Keratinocyte (primary cell): ENCODE measurements at regions not wholly inside any gene's neighbourhood (a gene's known extent, or its start where the extent isn't known, plus 50 kb on each side); places are given as distances from the start of the nearest gene placed in this dataset.

Experiments
- DNase-seq: peaks from one replicate; pipeline ENCODE4 v3.0.0-alpha.2; 2011; ENCODE audit warnings: low read depth, missing footprints, low spot score
- FAIRE-seq: peaks from 2 replicates; lab custom pipeline; 2011; peaks lifted over from hg19 to GRCh38; lab: Jason Lieb, UNC
- H2AFZ ChIP-seq: 2 replicates; pipeline ENCODE4 v1.6.0; 2012; ENCODE audit warnings: low read length, control low read depth, inconsistent platforms; ENCODE audit not compliant: control insufficient read depth
- H3K27ac ChIP-seq: 2 replicates; pipeline ENCODE4 v1.5.1; 2011; ENCODE audit warnings: low read length; ENCODE audit not compliant: control insufficient read depth, insufficient read depth
- H3K27me3 ChIP-seq: 3 replicates; pipeline ENCODE4 v1.6.0; 2011; ENCODE audit warnings: low read length; ENCODE audit not compliant: control insufficient read depth, insufficient read depth; ENCODE audit errors: extremely low read depth
- H3K36me3 ChIP-seq, 2 experiments: 2 replicates in 1 of 2; 3 replicates in 1 of 2; pipeline ENCODE4 v1.5.1; 2011; ENCODE audit warnings: low read length in 2 of 2, mild to moderate bottlenecking in 1 of 2; ENCODE audit not compliant: control insufficient read depth in 2 of 2, insufficient read depth in 2 of 2; ENCODE audit errors: extremely low read depth in 1 of 2
- H3K4me1 ChIP-seq: 3 replicates; pipeline ENCODE4 v1.5.1; 2011; ENCODE audit warnings: low read length; ENCODE audit not compliant: control insufficient read depth, insufficient read depth; ENCODE audit errors: extremely low read depth
- H3K4me2 ChIP-seq: 3 replicates; pipeline ENCODE4 v1.6.0; 2011; ENCODE audit warnings: low read depth, low read length; ENCODE audit not compliant: control insufficient read depth, insufficient read depth; ENCODE audit errors: extremely low read depth
- H3K4me3 ChIP-seq, 3 experiments: fragments of 200-600 bp in 1 of 3; sonication (generic) in 1 of 3; 2 replicates in 2 of 3; 3 replicates in 1 of 3; pipeline ENCODE4 v1.5.1; 2011 to 2016; ENCODE audit warnings: low read length in 3 of 3, mild to moderate bottlenecking in 3 of 3, control low read depth in 2 of 3, inconsistent platforms in 1 of 3, low read depth in 1 of 3, mixed read lengths in 1 of 3, mixed run types in 1 of 3, moderate library complexity in 1 of 3; ENCODE audit not compliant: control insufficient read depth in 2 of 3, insufficient read depth in 2 of 3; ENCODE audit errors: extremely low read depth in 1 of 3
- H3K79me2 ChIP-seq: 2 replicates; pipeline ENCODE4 v1.6.0; 2012; ENCODE audit warnings: low read length; ENCODE audit not compliant: control insufficient read depth, insufficient read depth
- H3K9ac ChIP-seq: 3 replicates; pipeline ENCODE4 v1.6.0; 2011; ENCODE audit warnings: low read length; ENCODE audit not compliant: control insufficient read depth, insufficient read depth; ENCODE audit errors: extremely low read depth
- H3K9me1 ChIP-seq: 3 replicates; pipeline ENCODE4 v1.6.0; 2011; ENCODE audit warnings: low read length; ENCODE audit not compliant: control insufficient read depth, insufficient read depth; ENCODE audit errors: extremely low read depth
- H3K9me3 ChIP-seq: 2 replicates; pipeline ENCODE4 v1.5.1; 2012; ENCODE audit warnings: low read depth, low read length; ENCODE audit not compliant: control insufficient read depth
- H4K20me1 ChIP-seq: 3 replicates; pipeline ENCODE4 v1.6.0; 2011; ENCODE audit warnings: low read length; ENCODE audit not compliant: control insufficient read depth, insufficient read depth; ENCODE audit errors: extremely low read depth
- CTCF ChIP-seq, 3 experiments: IDR thresholded peaks in 1 of 3; conservative IDR thresholded peaks in 1 of 3; optimal IDR thresholded peaks in 1 of 3; 2 replicates in 2 of 3; 3 replicates in 1 of 3; pipeline versions ENCODE3 to v1.5.1; 2011; ENCODE audit warnings: low read length in 3 of 3, mild to moderate bottlenecking in 3 of 3, moderate library complexity in 2 of 3, control low read depth in 1 of 3, inconsistent platforms in 1 of 3; ENCODE audit not compliant: insufficient read depth in 2 of 3; ENCODE audit errors: extremely low read depth in 1 of 3
- EZH2 ChIP-seq: IDR thresholded peaks from one replicate; pipeline ENCODE4 v1.6.1; 2012; ENCODE audit warnings: inconsistent platforms, mild to moderate bottlenecking, low read length, moderate library complexity
- dilution Hi-C: fragments of 300-500 bp; cut with MboI; formaldehyde crosslinking; loops from one replicate; pipeline ENCODE4 v1.7.0; 2020; ENCODE audit warnings: low sequenced_read_pairs; ENCODE audit not compliant: extremely low pct_ligation_motif_present

DNA sequence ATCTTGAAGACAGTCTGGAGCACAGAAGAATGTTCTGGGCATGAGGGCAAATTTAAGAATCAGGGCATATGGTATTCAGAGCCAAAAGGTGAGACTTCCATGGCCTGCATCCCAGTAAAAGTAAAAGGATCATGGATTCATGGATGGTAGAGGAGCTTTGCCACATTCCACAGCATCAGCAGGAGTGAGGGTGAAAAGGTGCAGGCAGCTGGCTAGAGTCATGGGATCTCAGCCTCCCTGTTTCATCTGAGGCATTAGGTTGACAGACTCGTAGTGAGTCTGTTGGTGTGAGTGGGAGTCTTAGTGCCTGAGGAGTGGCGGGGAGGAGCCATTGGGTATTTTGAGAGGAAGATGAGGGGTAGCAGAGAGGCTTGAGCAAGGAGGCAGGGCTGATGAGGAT, 301.6 kb downstream of the CYP26B1 start:
- Histone ChIP-seq H3K9me1 (no peaks in the 10 kb centered on the region), H3K4me3 (no peak overlapping the region), H3K27me3 (peaks cover 8% of the 10 kb centered on the region), H2AFZ (no peak overlapping the region), H3K27ac (no peak overlapping the region), H4K20me1 (peaks cover 2% of the 10 kb centered on the region), H3K4me2 (no peak overlapping the region), H3K4me1 (no peaks in the 10 kb centered on the region), H3K36me3 (no peaks in the 10 kb centered on the region), H3K9ac (no peak overlapping the region), H3K79me2 (no peaks in the 10 kb centered on the region), H3K9me3 (no peaks in the 10 kb centered on the region)
- no peak for FAIRE-seq
- dilution Hi-C loops: no loop called here
- TF ChIP-seq CTCF (optimal IDR thresholded peaks at IDR 0.05 in 1 of 3, IDR thresholded peaks at IDR 0.05 in 1 of 3, conservative IDR thresholded peaks at IDR 0.05 in 1 of 3; ENCODE audit: extremely low read depth in 1 of 3, insufficient read depth in 2 of 3, low read length in 3 of 3) (no peak), EZH2 (no peak)
- no peak for DNase-seq

DNA sequence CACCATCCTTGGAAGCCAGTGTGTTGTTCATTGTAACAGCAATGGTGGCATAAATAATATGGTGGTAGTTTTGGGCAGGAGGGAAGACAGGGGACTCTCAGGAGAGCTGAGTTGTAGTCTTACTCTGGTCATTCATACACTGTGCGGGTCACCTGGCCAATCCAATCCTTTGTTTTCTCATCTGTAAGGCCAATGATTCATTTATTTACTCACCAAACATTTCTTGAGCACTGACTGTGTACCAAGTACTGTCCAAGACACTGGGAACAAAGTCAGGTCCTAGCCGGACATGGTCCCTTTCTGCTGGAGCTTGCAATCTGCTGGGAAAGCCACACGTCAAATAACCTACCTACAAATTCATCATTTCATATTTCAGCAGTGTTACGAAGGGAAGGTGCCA, 302.7 kb downstream of the CYP26B1 start:
- no peak overlapping the region for H2AFZ ChIP-seq
- H3K79me2 ChIP-seq: no peaks in the 10 kb centered on the region
- H3K4me1 ChIP-seq: no peaks in the 10 kb centered on the region
- no peak overlapping the region for H3K27ac ChIP-seq
- no peak overlapping the region for H3K4me3 ChIP-seq
- no peaks in the 10 kb centered on the region for H3K36me3 ChIP-seq
- peaks cover 13% of the 10 kb centered on the region for H3K27me3 ChIP-seq
- no peak for TF ChIP-seq CTCF (optimal IDR thresholded peaks at IDR 0.05 in 1 of 3, IDR thresholded peaks at IDR 0.05 in 1 of 3, conservative IDR thresholded peaks at IDR 0.05 in 1 of 3; ENCODE audit: extremely low read depth in 1 of 3, insufficient read depth in 2 of 3, low read length in 3 of 3)
- H3K9me3 ChIP-seq: no peaks in the 10 kb centered on the region
- dilution Hi-C loops: no loop called here
- FAIRE-seq: no peak
- H3K4me2 ChIP-seq: no peak overlapping the region
- H4K20me1 ChIP-seq: peaks cover 2% of the 10 kb centered on the region
- no peaks in the 10 kb centered on the region for H3K9me1 ChIP-seq
- no peak overlapping the region for H3K9ac ChIP-seq
- no peak for DNase-seq
